ENCODE measurements at regions not wholly inside any gene's neighbourhood (a gene's known extent, or its start where the extent isn't known, plus 50 kb on each side); places are given as distances from the start of the nearest gene placed in this dataset.

GRCh38 chr3:151600783-151601182 lies 132.9 kb upstream of the AADACL2 start:
- POLR2A ChIA-PET, result no interaction called here
- no peak for DNase-seq (ENCODE audit: low read depth, low spot score)
- CTCF ChIA-PET, result no interaction called here
- H3K27ac ChIP-seq (ENCODE audit: low read depth, low read length), result no peak overlapping the region
- no peaks in the 10 kb centered on the region for H3K27me3 ChIP-seq (ENCODE audit: control insufficient read depth, insufficient read depth, low read length)
- no peak for TF ChIP-seq CTCF (IDR thresholded peaks at IDR 0.05; ENCODE audit: low read depth, low read length)
- no peak overlapping the region for H3K4me3 ChIP-seq (ENCODE audit: low read depth, low read length)
- no peaks in the 10 kb centered on the region for H3K9me3 ChIP-seq (ENCODE audit: control insufficient read depth, insufficient read depth, low read length)

GRCh38 chr3:151599103-151599672 lies 134.5 kb upstream of the AADACL2 start:
- CTCF ChIA-PET, result no interaction called here
- TF ChIP-seq CTCF (IDR thresholded peaks at IDR 0.05; ENCODE audit: low read depth, low read length), result no peak
- no peaks in the 10 kb centered on the region for H3K27me3 ChIP-seq (ENCODE audit: control insufficient read depth, insufficient read depth, low read length)

GRCh38 chr3:151596940-151597339 lies 136.1 kb upstream of the IGSF10 start:
- no peak for TF ChIP-seq CTCF (IDR thresholded peaks at IDR 0.05; ENCODE audit: low read depth, low read length)
- H3K4me3 ChIP-seq (ENCODE audit: low read depth, low read length), result no peak overlapping the region
- no peaks in the 10 kb centered on the region for H3K9me3 ChIP-seq (ENCODE audit: control insufficient read depth, insufficient read depth, low read length)
- H3K27me3 ChIP-seq (ENCODE audit: control insufficient read depth, insufficient read depth, low read length), result no peaks in the 10 kb centered on the region
- ChIA-PET POLR2A (no interaction called here), CTCF (no interaction called here)
- no peak overlapping the region for H3K27ac ChIP-seq (ENCODE audit: low read depth, low read length)
- no peak for DNase-seq (ENCODE audit: low read depth, low spot score)

More at GRCh38 chr3:151599103-151599672, 134.5 kb upstream of the AADACL2 start:
- no peak overlapping the region for H3K4me3 ChIP-seq (ENCODE audit: low read depth, low read length)
- POLR2A ChIA-PET, result no interaction called here
- no peak overlapping the region for H3K27ac ChIP-seq (ENCODE audit: low read depth, low read length)
- no peaks in the 10 kb centered on the region for H3K9me3 ChIP-seq (ENCODE audit: control insufficient read depth, insufficient read depth, low read length)
- DNase-seq (ENCODE audit: low read depth, low spot score), result no peak

GRCh38 chr3:151593928-151594327 lies 133.1 kb upstream of the IGSF10 start:
- no peaks in the 10 kb centered on the region for H3K27me3 ChIP-seq (ENCODE audit: control insufficient read depth, insufficient read depth, low read length)
- no peak overlapping the region for H3K4me3 ChIP-seq (ENCODE audit: low read depth, low read length)
- H3K9me3 ChIP-seq (ENCODE audit: control insufficient read depth, insufficient read depth, low read length), result no peaks in the 10 kb centered on the region
- ChIA-PET POLR2A (no interaction called here), CTCF (interaction anchor here (1.5 kb wide), 1 partner anchor 125 kb away, joined by 3 read pairs; no protein-coding TSS in a partner anchor)
- TF ChIP-seq CTCF (IDR thresholded peaks at IDR 0.05; ENCODE audit: low read depth, low read length), result no peak
- no peak overlapping the region for H3K27ac ChIP-seq (ENCODE audit: low read depth, low read length)
- DNase-seq (ENCODE audit: low read depth, low spot score), result no peak

GRCh38 chr3:151592287-151592686 lies 131.4 kb upstream of the IGSF10 start:
- no peak for TF ChIP-seq CTCF (IDR thresholded peaks at IDR 0.05; ENCODE audit: low read depth, low read length)
- POLR2A ChIA-PET, result no interaction called here
- H3K27me3 ChIP-seq (ENCODE audit: control insufficient read depth, insufficient read depth, low read length), result no peaks in the 10 kb centered on the region
- no peaks in the 10 kb centered on the region for H3K9me3 ChIP-seq (ENCODE audit: control insufficient read depth, insufficient read depth, low read length)
- CTCF ChIA-PET, result no interaction called here
- no peak overlapping the region for H3K27ac ChIP-seq (ENCODE audit: low read depth, low read length)
- no peak for DNase-seq (ENCODE audit: low read depth, low spot score)
- no peak overlapping the region for H3K4me3 ChIP-seq (ENCODE audit: low read depth, low read length)

All from AG04450 (cell line).